AG04449 (cell line): ENCODE measurements at regions not wholly inside any gene's neighbourhood (a gene's known extent, or its start where the extent isn't known, plus 50 kb on each side); places are given as distances from the start of the nearest gene placed in this dataset.

Experiments used
- CTCF ChIA-PET: fragments of 350-600 bp; formaldehyde crosslinking; extraction: SDS; loops from one replicate; lab custom pipeline; 2021; ENCODE audit warnings: antibody characterized with exemption; lab: Yijun Ruan, JAX
- POLR2A ChIA-PET: fragments of 400-600, 350-600 bp; formaldehyde crosslinking; extraction: SDS; loops from one replicate; lab custom pipeline; 2020; ENCODE audit warnings: antibody characterized with exemption, inconsistent platforms; lab: Yijun Ruan, JAX
- DNase-seq: peaks from one replicate; pipeline ENCODE4 v3.0.0-alpha.2; 2010; ENCODE audit warnings: low read depth, low spot score
- H3K4me3 ChIP-seq: 2 replicates; pipeline ENCODE4 v1.5.1; 2011; ENCODE audit warnings: low read depth, mild to moderate bottlenecking, control low read depth, low read length
- TF ChIP-seq, protein P1 (sequence below): IDR thresholded peaks from one replicate; pipeline ENCODE4 v1.5.1; 2011; ENCODE audit warnings: mild to moderate bottlenecking, moderate library complexity, low read length, control low read depth, inconsistent platforms; ENCODE audit not compliant: insufficient read depth; ENCODE audit errors: missing control alignments

DNA sequence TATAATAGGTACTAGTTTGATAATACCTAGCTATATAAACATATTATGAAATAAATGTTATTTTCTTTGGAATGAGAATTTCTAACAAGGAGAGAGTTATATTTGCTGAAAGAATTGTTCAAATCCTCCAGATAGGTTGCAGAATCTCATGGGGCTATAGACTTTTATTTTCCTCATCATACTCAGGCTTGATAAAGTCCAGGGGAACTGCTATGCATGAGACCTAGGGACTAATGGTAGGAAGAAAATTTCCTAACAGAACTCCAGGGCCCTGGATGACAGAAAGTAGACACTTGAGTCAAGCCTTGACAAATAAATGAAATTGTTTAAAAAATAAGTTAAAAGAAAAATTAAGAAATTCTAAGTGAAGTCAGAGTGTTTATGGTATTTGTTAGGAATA lies 138.5 kb upstream of the DACH1 start:
- no peak overlapping the region for H3K4me3 ChIP-seq
- ChIA-PET POLR2A (no interaction called here), CTCF (no interaction called here)
- DNase-seq = no peak
- TF ChIP-seq, protein P1, sequence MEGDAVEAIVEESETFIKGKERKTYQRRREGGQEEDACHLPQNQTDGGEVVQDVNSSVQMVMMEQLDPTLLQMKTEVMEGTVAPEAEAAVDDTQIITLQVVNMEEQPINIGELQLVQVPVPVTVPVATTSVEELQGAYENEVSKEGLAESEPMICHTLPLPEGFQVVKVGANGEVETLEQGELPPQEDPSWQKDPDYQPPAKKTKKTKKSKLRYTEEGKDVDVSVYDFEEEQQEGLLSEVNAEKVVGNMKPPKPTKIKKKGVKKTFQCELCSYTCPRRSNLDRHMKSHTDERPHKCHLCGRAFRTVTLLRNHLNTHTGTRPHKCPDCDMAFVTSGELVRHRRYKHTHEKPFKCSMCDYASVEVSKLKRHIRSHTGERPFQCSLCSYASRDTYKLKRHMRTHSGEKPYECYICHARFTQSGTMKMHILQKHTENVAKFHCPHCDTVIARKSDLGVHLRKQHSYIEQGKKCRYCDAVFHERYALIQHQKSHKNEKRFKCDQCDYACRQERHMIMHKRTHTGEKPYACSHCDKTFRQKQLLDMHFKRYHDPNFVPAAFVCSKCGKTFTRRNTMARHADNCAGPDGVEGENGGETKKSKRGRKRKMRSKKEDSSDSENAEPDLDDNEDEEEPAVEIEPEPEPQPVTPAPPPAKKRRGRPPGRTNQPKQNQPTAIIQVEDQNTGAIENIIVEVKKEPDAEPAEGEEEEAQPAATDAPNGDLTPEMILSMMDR = no peak

DNA sequence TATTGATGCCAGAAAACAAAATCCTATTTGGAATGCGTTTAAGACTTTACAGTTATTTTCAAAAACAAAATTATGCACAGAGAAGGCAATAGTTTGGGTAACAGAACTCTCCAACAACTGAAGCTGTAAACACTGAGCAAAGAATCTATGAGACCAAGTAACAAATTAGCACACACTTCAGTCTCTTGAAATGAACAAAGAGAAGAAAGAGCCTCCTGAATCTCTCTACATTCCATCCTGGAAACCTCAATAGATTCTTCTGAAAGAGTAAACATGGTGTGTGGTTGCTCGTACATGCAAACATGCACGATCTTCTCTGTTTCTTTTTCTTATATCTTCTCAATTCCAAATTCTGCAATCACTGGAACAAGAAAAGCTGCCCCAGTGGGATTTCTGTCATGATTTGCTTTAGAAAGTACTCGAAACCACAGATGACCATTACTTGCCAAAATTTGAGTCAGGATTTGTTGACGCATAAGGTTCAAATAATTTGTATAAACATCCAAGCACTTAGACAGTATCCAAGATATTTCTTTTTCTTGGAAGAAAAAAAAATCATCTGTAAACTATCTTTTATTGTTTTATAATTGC lies 137.9 kb upstream of the DACH1 start:
- POLR2A ChIA-PET = no interaction called here
- CTCF ChIA-PET = no interaction called here
- no peak for DNase-seq
- no peak overlapping the region for H3K4me3 ChIP-seq
- TF ChIP-seq, protein P1 = no peak

DNA sequence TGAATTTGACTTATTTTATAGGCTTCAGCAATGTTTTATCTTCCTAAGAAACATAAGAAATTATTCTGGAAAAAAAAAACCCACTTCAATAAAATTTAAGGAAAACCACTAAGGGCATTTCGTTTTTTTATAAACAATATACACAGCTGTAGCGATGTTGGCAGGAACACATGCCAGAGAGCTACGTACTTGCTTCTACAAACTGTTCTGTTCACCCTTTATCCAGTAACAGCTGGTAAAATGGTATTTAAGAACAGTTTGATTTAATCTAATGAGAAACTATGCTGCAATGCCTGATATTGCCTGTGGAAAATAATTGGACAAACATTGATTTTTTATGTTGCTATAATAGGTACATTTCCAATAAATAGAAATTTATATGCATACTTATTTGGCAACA lies 137.2 kb upstream of the DACH1 start:
- no peak for DNase-seq
- CTCF ChIA-PET = no interaction called here
- POLR2A ChIA-PET = no interaction called here
- H3K4me3 ChIP-seq = no peak overlapping the region
- TF ChIP-seq, protein P1 = no peak

DNA sequence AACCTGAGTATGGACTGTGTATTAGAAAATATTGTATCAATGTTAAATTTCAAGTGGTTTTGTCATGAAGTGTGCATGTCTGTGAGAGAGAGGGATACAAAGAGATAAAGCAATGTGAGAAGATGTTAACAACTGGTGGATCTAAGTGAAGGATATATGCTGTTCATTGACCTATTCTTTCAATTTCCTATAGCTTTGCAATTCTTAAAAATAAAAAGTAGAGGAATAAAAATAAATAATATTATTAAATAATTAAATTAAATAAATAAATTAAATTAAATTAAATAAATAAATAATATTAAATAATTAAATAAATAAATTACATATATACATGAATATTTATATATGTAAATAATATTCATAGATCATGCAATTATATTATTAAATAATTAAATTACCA lies 131.2 kb upstream of the DACH1 start:
- POLR2A ChIA-PET = no interaction called here
- CTCF ChIA-PET = no interaction called here
- TF ChIP-seq, protein P1 = no peak
- DNase-seq = no peak
- no peak overlapping the region for H3K4me3 ChIP-seq

DNA sequence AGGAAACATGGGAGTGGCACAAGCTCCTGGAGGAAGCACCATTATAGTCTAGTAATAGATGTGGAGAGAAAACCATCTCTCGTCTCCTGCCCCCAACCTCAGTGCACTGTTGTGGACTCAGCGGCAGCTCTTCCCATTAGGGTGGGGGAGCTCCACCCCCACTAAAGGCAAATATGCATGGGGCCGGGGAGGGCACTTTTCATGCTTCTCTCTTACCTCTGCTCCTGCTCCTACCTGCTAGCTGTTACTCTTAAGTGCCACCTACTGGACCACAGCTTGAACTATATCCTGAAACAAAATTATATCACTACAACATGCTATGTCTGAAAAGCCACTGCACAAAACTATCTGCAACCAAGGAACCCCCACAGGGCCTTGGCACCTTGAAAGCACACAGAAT lies 112.6 kb upstream of the DACH1 start:
- POLR2A ChIA-PET = no interaction called here
- no peak for DNase-seq
- CTCF ChIA-PET = no interaction called here
- H3K4me3 ChIP-seq = no peak overlapping the region
- TF ChIP-seq, protein P1 = no peak

DNA sequence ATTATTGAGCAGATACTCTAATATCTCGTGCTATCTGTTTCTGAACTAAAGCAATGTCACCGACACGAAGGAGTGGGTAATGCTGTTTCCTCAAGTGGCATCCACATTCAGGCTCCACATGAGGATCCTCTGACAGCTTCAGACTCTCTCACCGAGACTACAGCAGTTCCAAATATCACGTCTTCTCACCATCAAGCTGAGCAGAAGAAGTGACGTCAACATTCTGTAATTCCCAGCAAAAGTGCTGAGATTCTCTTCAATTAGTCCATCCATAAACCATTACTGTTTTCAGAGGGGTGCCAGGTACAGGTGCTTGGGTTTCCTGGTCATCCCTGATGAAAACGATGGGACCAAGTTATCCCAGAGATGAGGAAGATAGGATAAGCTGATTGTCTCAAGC lies 110.0 kb upstream of the DACH1 start:
- DNase-seq = no peak
- no peak overlapping the region for H3K4me3 ChIP-seq
- TF ChIP-seq, protein P1 = no peak
- ChIA-PET POLR2A (no interaction called here), CTCF (no interaction called here)
